Hepatocyte (in vitro differentiated cells): ENCODE measurements at regions not wholly inside any gene's neighbourhood (a gene's known extent, or its start where the extent isn't known, plus 50 kb on each side); places are given as distances from the start of the nearest gene placed in this dataset.

Experiments used
- DNase-seq: peaks from one replicate; pipeline ENCODE4 v3.0.0-alpha.2; 2016; ENCODE audit warnings: low spot score
- H2AFZ ChIP-seq: fragments of 200-600 bp; sonication (generic); 2 replicates; pipeline ENCODE4 v1.6.0; 2016; ENCODE audit warnings: antibody characterized with exemption, mild to moderate bottlenecking
- H3K27ac ChIP-seq: fragments of 200-600 bp; sonication (generic); 2 replicates; pipeline ENCODE4 v1.5.1; 2016; ENCODE audit warnings: mild to moderate bottlenecking
- H3K27me3 ChIP-seq: fragments of 200-600 bp; sonication (generic); 2 replicates; pipeline ENCODE4 v1.6.1; 2016
- H3K36me3 ChIP-seq: fragments of 200-600 bp; sonication (generic); replicated peaks from 2 replicates; pipeline ENCODE4 v1.5.1; 2016; ENCODE audit warnings: low read depth; ENCODE audit not compliant: insufficient read depth
- H3K4me1 ChIP-seq: fragments of 200-600 bp; sonication (generic); 2 replicates; pipeline ENCODE4 v1.5.1; 2016; ENCODE audit warnings: mild to moderate bottlenecking, moderate library complexity; ENCODE audit not compliant: insufficient read depth
- H3K4me2 ChIP-seq: fragments of 200-600 bp; sonication (generic); 2 replicates; pipeline ENCODE4 v1.6.0; 2016
- H3K4me3 ChIP-seq: fragments of 200-600 bp; sonication (generic); 2 replicates; pipeline ENCODE4 v1.5.1; 2016; ENCODE audit warnings: mild to moderate bottlenecking
- H3K79me2 ChIP-seq: fragments of 200-600 bp; sonication (generic); 2 replicates; pipeline ENCODE4 v1.6.0; 2017; ENCODE audit warnings: mild to moderate bottlenecking
- H3K9me2 ChIP-seq: fragments of 200-600 bp; sonication (generic); replicated peaks from 2 replicates; pipeline ENCODE4 v1.6.0; 2017; ENCODE audit warnings: mild to moderate bottlenecking; ENCODE audit not compliant: insufficient read depth
- H3K9me3 ChIP-seq: fragments of 200-600 bp; sonication (generic); 2 replicates; pipeline ENCODE4 v1.5.1; 2016; ENCODE audit warnings: low read depth, mild to moderate bottlenecking
- H4K20me1 ChIP-seq: fragments of 200-600 bp; sonication (generic); 2 replicates; pipeline ENCODE4 v1.6.0; 2016; ENCODE audit warnings: mild to moderate bottlenecking; ENCODE audit not compliant: insufficient read depth, poor library complexity, severe bottlenecking
- EZH2 ChIP-seq: fragments of 200-600 bp; sonication (generic); IDR thresholded peaks from 2 replicates; pipeline ENCODE4 v1.6.1; 2016; ENCODE audit warnings: antibody characterized with exemption, mild to moderate bottlenecking, borderline replicate concordance
- EZH2phosphoT487 ChIP-seq: fragments of 200-600 bp; sonication (generic); IDR thresholded peaks from one replicate; pipeline ENCODE4 v1.6.1; 2018; ENCODE audit warnings: antibody characterized with exemption, mild to moderate bottlenecking, low read depth, moderate library complexity; ENCODE audit not compliant: unreplicated experiment, severe bottlenecking
- WGBS: methylation state at CpG from one replicate; pipeline ENCODE4 v1.1.6; 2016; ENCODE audit warnings: low lambda C conversion rate; ENCODE audit errors: missing lambda C conversion rate; 5-methylcytosine and 5-hydroxymethylcytosine counted together
- TF ChIP-seq, protein P1 (sequence below): fragments of 200-600 bp; sonication (generic); IDR thresholded peaks from 2 replicates; pipeline ENCODE4 v1.5.1; 2016; ENCODE audit warnings: antibody characterized with exemption, mild to moderate bottlenecking; ENCODE audit not compliant: poor library complexity

DNA sequence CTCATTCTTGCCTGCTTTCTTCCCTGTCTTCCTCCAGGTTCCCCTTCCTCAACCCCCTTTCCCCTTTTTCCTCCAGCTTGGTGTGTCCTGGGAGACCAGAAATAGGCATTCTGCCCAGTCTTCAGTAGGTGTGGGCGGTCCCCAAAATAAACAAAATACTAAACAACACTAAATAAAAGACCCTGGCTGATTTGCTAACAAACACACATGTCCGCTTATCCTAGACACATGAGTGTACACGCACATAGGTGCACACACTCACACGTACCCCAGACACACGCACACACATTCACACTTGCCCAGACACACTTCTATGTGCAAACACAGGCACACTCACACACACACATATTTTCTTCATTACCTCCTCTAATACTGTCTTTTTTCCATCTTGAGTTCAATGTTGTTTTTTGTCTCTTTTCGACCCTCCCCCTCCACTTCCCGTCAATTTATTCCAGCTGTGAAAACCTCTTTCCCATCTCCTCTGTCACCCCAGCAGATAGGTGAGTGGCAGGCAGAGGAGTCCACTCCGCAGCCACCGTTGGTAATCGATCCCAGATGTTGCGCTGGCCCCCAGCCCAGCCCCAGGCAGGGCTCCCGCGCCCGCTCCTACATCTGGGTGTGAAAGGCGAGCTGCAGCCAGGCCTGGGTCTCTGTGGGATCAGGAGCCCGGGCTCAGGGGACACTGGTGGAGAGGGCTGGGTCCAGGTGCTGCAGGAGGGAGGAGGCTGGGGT is 56.9 kb upstream of the FOXP4 start:
- H3K4me3 ChIP-seq = no peak overlapping the region
- no peaks in the 10 kb centered on the region for H4K20me1 ChIP-seq
- TF ChIP-seq EZH2 = no peak
- TF ChIP-seq EZH2phosphoT487 = no peak
- TF ChIP-seq, protein P1, sequence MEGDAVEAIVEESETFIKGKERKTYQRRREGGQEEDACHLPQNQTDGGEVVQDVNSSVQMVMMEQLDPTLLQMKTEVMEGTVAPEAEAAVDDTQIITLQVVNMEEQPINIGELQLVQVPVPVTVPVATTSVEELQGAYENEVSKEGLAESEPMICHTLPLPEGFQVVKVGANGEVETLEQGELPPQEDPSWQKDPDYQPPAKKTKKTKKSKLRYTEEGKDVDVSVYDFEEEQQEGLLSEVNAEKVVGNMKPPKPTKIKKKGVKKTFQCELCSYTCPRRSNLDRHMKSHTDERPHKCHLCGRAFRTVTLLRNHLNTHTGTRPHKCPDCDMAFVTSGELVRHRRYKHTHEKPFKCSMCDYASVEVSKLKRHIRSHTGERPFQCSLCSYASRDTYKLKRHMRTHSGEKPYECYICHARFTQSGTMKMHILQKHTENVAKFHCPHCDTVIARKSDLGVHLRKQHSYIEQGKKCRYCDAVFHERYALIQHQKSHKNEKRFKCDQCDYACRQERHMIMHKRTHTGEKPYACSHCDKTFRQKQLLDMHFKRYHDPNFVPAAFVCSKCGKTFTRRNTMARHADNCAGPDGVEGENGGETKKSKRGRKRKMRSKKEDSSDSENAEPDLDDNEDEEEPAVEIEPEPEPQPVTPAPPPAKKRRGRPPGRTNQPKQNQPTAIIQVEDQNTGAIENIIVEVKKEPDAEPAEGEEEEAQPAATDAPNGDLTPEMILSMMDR = no peak
- no peaks in the 10 kb centered on the region for H3K9me3 ChIP-seq
- WGBS = 45% methylated on average over 15 of the region's 16 CpGs
- no peak overlapping the region for H2AFZ ChIP-seq
- H3K4me1 ChIP-seq = peaks cover 39% of the 10 kb centered on the region
- H3K79me2 ChIP-seq = no peaks in the 10 kb centered on the region
- H3K36me3 ChIP-seq = no peaks in the 10 kb centered on the region
- peak overlapping the region; percentile 46 for H3K4me2 ChIP-seq
- no peaks in the 10 kb centered on the region for H3K27me3 ChIP-seq
- H3K27ac ChIP-seq = peak overlapping the region; percentile 66
- no peaks in the 10 kb centered on the region for H3K9me2 ChIP-seq
- peak; percentile 48 for DNase-seq

DNA sequence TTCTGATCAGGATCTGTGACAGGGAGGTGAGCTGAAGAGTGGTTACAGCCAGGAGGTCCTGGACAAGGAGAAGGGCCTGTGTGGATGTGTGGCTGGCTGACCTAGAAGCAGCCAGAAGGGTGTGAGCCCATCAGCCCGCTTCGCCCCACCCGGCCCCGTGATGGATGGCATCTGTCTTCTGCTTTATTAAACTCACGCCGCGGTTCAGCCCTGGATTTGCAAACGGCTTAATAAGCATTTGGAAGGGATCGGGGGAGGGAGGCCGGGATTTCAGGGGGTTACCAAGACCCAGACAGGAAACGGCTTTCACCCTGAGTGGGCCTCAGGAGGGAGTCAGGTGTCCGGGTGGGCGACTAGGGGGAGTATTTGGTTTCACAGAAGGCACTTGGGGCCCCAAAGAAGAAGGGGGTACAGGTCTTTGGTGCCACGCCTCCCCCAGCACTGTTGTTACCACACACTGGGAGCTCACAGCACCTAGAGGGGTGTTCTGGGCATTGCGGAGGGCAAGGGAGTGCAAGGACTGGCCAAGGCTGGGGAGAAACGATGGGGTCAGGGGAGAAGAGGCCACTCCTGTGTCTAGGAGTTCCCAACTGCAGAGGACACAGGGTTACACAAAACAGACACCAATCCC is 53.8 kb upstream of the FOXP4 start:
- TF ChIP-seq, protein P1 = no peak
- TF ChIP-seq EZH2 = no peak
- no peak for TF ChIP-seq EZH2phosphoT487
- H3K4me3 ChIP-seq = no peak overlapping the region
- no peak overlapping the region for H3K4me2 ChIP-seq
- no peaks in the 10 kb centered on the region for H3K36me3 ChIP-seq
- H3K9me3 ChIP-seq = no peaks in the 10 kb centered on the region
- H3K27ac ChIP-seq = no peak overlapping the region
- H3K79me2 ChIP-seq = no peaks in the 10 kb centered on the region
- no peaks in the 10 kb centered on the region for H3K27me3 ChIP-seq
- DNase-seq = no peak
- no peak overlapping the region for H2AFZ ChIP-seq
- H3K4me1 ChIP-seq = peaks cover 46% of the 10 kb centered on the region
- H4K20me1 ChIP-seq = no peaks in the 10 kb centered on the region
- H3K9me2 ChIP-seq = no peaks in the 10 kb centered on the region
- WGBS = 53% methylated on average over 16 of the region's 16 CpGs

DNA sequence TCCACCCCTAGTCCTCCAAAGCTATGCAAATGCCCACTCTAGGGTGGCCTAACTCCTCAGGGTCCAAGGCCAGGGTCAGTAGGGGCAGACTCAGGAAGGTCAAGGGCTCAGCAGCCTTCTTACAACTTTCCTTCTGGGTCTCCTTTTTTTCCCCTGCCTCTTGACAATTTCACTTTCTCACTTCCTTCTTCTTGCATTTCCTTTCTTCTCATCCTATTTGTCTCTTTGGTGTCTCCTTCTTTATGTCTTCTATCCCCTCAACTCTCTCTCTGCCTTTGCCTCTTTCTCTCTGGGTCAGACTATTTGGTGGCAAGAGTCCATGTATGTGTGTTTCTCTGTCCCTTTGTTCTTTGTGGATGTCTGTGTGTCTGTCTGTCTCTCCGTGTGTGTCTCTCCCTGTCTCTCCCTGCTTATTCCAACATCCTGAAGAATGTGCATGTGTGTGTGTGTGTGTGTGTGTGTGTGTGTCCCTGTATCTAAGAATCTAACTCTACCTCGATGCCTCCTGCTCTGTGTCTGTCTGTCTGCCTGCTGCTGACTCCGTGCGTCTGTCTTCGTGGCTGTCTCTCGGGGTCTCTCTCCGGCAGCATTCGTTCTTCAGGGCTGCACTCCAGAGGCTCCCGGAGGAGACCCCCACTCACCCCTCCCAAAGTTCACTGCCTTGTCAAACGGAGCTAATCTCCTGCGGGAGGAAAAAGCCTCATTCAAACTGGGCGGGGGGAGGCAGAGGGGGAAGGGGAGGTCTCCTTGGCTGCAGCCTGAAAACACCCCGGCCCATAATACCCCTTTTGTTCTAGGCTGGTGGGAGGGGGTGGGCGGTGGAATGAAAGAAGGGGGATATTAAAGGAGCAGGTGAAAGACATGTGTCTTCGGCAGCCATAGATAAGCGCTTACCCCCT is 51.7 kb upstream of the FOXP4 start:
- WGBS = 26% methylated on average over 16 of the region's 16 CpGs
- DNase-seq = no peak
- Histone ChIP-seq H3K4me3 (no peak overlapping the region), H3K79me2 (no peaks in the 10 kb centered on the region), H4K20me1 (no peaks in the 10 kb centered on the region), H3K36me3 (no peaks in the 10 kb centered on the region), H3K4me2 (peak overlapping the region; percentile 30), H3K27me3 (no peaks in the 10 kb centered on the region), H3K4me1 (peaks cover 26% of the 10 kb centered on the region), H3K9me3 (no peaks in the 10 kb centered on the region), H2AFZ (no peak overlapping the region), H3K9me2 (no peaks in the 10 kb centered on the region), H3K27ac (no peak overlapping the region)
- TF ChIP-seq EZH2 = no peak
- TF ChIP-seq, protein P1 = no peak
- TF ChIP-seq EZH2phosphoT487 = no peak
